SU-DHL-6 (cell line): ENCODE measurements at regions not wholly inside any gene's neighbourhood (a gene's known extent, or its start where the extent isn't known, plus 50 kb on each side); places are given as distances from the start of the nearest gene placed in this dataset.

ENCODE experiments used
- H2AFZ ChIP-seq: fragments of 200-600 bp; sonication (generic); 2 replicates; pipeline ENCODE4 v1.6.1; 2014; ENCODE audit warnings: low read depth, mild to moderate bottlenecking, moderate library complexity, mixed read lengths, antibody characterized with exemption, low read length; ENCODE audit not compliant: severe bottlenecking
- H3F3A ChIP-seq: fragments of 200-600 bp; shearing (Covaris generic); 2 replicates; pipeline ENCODE4 v1.6.0; 2016; ENCODE audit warnings: antibody characterized with exemption, mild to moderate bottlenecking; ENCODE audit not compliant: insufficient read depth
- H3K27ac ChIP-seq: fragments of 200-600 bp; sonication (generic); 2 replicates; pipeline ENCODE4 v1.5.1; 2016; ENCODE audit warnings: low read depth, mild to moderate bottlenecking, low read length, moderate library complexity, mixed read lengths
- H3K27me3 ChIP-seq: fragments of 200-600 bp; sonication (generic), shearing (Covaris generic); 2 replicates; pipeline ENCODE4 v1.6.0; 2014; ENCODE audit warnings: mild to moderate bottlenecking, low read length
- H3K36me3 ChIP-seq: fragments of 200-600 bp; sonication (generic); 2 replicates; pipeline ENCODE4 v1.6.1; 2014; ENCODE audit warnings: mild to moderate bottlenecking, low read length, mixed read lengths
- H3K4me2 ChIP-seq: fragments of 300-600, 200-600 bp; shearing (Covaris generic), sonication (generic); 2 replicates; pipeline ENCODE4 v1.6.0; 2014; ENCODE audit warnings: low read length, low read depth, mild to moderate bottlenecking; ENCODE audit not compliant: poor library complexity, severe bottlenecking
- H3K4me3 ChIP-seq: fragments of 200-600 bp; sonication (generic); 2 replicates; pipeline ENCODE4 v1.5.1; 2014; ENCODE audit warnings: antibody characterized with exemption, low read length, mild to moderate bottlenecking, mixed read lengths; ENCODE audit not compliant: insufficient read depth, poor library complexity, severe bottlenecking
- H3K79me2 ChIP-seq: fragments of 200-600 bp; sonication (generic); 2 replicates; pipeline ENCODE4 v1.6.1; 2014; ENCODE audit warnings: mild to moderate bottlenecking, low read length, moderate library complexity; ENCODE audit not compliant: insufficient read depth
- H3K9ac ChIP-seq: fragments of 200-600 bp; sonication (generic); 2 replicates; pipeline ENCODE4 v1.7.0; 2014; ENCODE audit warnings: mild to moderate bottlenecking, low read length
- H3K9me2 ChIP-seq: fragments of 200-600 bp; sonication (generic); replicated peaks from 2 replicates; pipeline ENCODE4 v1.6.1; 2014; ENCODE audit warnings: low read length; ENCODE audit not compliant: insufficient read depth
- H3K9me3 ChIP-seq: fragments of 200-600 bp; sonication (generic); 2 replicates; pipeline ENCODE4 v1.6.1; 2014; ENCODE audit warnings: low read length, mixed read lengths; ENCODE audit not compliant: insufficient read depth
- H4K20me1 ChIP-seq: fragments of 200-600 bp; sonication (generic); 2 replicates; pipeline ENCODE4 v1.6.1; 2014; ENCODE audit warnings: low read depth, mild to moderate bottlenecking, antibody characterized with exemption, low read length, moderate library complexity, mixed read lengths
- EZH2phosphoT487 ChIP-seq: fragments of 200-600 bp; sonication (generic), shearing (Covaris generic); conservative IDR thresholded peaks from 2 replicates; pipeline ENCODE4 v1.6.1; 2018; ENCODE audit warnings: mild to moderate bottlenecking, antibody characterized with exemption, low read length, moderate library complexity, mixed read lengths
- TF ChIP-seq, protein P1 (sequence below): fragments of 200-600 bp; sonication (generic); IDR thresholded peaks from one replicate; pipeline ENCODE4 v1.5.1; 2017; ENCODE audit warnings: antibody characterized with exemption, mild to moderate bottlenecking, low read length, moderate library complexity; ENCODE audit not compliant: insufficient read depth, poor library complexity, severe bottlenecking

DNA sequence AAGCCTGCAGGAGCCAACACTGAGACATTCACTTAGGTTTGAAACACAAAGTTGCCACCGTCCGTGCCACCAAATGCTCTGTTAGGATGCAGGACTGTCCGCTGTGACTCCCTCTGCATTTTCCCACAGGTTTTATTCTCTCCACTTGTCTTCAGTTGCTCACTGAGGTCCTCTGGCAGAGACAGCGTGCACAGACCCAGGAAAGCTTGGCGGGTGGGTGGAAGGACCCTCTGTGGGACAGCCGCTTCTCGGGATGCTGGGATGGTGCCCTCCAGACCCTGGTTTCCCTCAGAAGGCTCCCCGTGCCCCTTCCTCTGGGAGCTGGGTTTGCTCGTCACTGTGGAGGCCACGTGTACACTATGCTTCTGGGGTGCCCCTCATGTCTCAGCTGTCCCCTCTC is 733.6 kb downstream of the GALR1 start:
- no peak overlapping the region for H3K9ac ChIP-seq
- no peaks in the 10 kb centered on the region for H3K27me3 ChIP-seq
- no peaks in the 10 kb centered on the region for H3K9me2 ChIP-seq
- H3K79me2 ChIP-seq, result no peaks in the 10 kb centered on the region
- H3K4me2 ChIP-seq, result no peak overlapping the region
- H3F3A ChIP-seq, result no peaks in the 10 kb centered on the region
- no peaks in the 10 kb centered on the region for H3K9me3 ChIP-seq
- no peak overlapping the region for H2AFZ ChIP-seq
- H4K20me1 ChIP-seq, result no peaks in the 10 kb centered on the region
- TF ChIP-seq EZH2phosphoT487, result no peak
- TF ChIP-seq, protein P1, sequence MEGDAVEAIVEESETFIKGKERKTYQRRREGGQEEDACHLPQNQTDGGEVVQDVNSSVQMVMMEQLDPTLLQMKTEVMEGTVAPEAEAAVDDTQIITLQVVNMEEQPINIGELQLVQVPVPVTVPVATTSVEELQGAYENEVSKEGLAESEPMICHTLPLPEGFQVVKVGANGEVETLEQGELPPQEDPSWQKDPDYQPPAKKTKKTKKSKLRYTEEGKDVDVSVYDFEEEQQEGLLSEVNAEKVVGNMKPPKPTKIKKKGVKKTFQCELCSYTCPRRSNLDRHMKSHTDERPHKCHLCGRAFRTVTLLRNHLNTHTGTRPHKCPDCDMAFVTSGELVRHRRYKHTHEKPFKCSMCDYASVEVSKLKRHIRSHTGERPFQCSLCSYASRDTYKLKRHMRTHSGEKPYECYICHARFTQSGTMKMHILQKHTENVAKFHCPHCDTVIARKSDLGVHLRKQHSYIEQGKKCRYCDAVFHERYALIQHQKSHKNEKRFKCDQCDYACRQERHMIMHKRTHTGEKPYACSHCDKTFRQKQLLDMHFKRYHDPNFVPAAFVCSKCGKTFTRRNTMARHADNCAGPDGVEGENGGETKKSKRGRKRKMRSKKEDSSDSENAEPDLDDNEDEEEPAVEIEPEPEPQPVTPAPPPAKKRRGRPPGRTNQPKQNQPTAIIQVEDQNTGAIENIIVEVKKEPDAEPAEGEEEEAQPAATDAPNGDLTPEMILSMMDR, result no peak
- no peaks in the 10 kb centered on the region for H3K36me3 ChIP-seq
- H3K27ac ChIP-seq, result no peak overlapping the region
- no peak overlapping the region for H3K4me3 ChIP-seq

DNA sequence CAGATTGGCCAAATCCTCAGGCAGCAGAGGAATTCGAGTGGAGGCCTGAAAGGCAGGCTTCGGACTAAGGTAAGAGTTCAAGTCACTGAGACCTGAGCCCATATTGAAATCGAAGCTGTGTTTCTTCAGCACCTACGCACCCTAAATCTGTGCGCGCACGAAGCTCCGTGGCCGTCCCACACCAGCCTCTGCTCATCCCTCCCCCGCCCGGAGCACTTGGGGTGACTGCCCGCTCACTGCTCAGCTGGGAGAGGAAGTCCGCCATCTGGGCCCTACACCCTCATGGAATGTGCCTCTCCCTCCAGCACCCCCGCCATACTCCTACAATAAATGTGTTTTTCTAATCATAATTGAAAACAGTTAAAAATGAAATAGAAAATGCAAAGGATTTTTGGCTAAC is 734.5 kb downstream of the GALR1 start:
- no peak overlapping the region for H3K4me2 ChIP-seq
- H3K9me3 ChIP-seq, result no peaks in the 10 kb centered on the region
- H3K79me2 ChIP-seq, result no peaks in the 10 kb centered on the region
- TF ChIP-seq EZH2phosphoT487, result no peak
- no peak overlapping the region for H3K9ac ChIP-seq
- H3K36me3 ChIP-seq, result no peaks in the 10 kb centered on the region
- no peaks in the 10 kb centered on the region for H4K20me1 ChIP-seq
- no peaks in the 10 kb centered on the region for H3K27me3 ChIP-seq
- H3K27ac ChIP-seq, result no peak overlapping the region
- H3K9me2 ChIP-seq, result no peaks in the 10 kb centered on the region
- H3K4me3 ChIP-seq, result no peak overlapping the region
- H3F3A ChIP-seq, result no peaks in the 10 kb centered on the region
- H2AFZ ChIP-seq, result no peak overlapping the region

DNA sequence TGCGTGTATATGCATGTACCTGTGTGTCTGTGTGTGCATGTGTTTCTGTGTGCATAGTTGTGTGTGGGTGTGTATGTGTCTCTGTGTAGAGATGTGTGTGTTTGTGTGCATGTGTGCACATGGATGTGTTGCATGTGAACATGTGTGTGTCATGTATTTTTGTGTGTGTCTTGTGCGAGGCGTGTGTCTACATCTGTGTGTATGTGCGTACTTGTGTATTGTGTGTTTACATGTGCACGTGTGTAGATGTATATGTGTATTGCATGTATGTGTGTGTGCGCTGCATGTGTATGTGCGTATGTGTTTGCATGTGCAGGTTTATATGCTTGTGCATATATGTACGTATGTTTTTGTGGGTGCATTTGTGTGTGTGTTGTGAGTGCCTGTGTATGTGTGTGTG is 735.2 kb downstream of the GALR1 start:
- Histone ChIP-seq H4K20me1 (no peaks in the 10 kb centered on the region), H3K9me2 (no peaks in the 10 kb centered on the region), H3K27ac (no peak overlapping the region), H3K79me2 (no peaks in the 10 kb centered on the region), H2AFZ (no peak overlapping the region), H3K9me3 (no peaks in the 10 kb centered on the region), H3K4me2 (no peak overlapping the region), H3K27me3 (no peaks in the 10 kb centered on the region), H3K36me3 (no peaks in the 10 kb centered on the region), H3K4me3 (no peak overlapping the region), H3F3A (no peaks in the 10 kb centered on the region), H3K9ac (no peak overlapping the region)
- TF ChIP-seq EZH2phosphoT487, result no peak
- TF ChIP-seq, protein P1, result no peak

DNA sequence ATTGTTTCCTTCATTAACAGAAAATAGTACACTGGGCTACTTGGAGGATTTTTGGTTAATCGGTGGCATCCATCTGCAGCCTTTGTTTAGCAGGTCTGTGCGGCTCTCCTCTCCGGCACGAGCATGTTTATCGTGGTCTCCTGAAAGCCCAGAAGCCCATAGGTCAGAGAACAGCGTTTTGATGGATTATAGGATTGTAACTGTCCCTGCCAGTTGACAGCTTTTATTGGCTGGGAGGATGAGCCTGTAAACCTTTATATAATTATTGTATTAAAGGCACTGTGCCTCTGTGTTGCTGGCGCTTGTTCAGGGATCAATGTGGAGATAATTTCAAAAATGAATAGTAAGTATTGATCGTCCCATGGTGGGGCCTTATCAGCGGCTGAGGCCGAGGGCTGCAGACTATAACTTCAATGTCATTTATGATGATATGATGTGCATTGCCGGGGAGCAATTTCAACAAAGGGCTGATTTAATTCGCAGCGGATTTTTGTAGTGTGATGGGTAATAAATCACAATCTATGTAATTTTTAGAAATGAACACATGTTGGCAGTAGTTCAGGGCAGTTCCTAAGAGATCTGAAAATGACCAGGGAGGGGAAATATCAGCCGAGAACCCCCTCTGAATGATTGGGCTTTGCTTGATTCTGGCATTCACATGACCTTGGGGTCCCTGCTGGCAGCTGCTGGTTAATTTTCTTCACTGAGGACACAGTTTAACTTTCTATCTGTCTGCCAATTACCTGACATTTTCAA is 736.1 kb downstream of the GALR1 start:
- Histone ChIP-seq H3K9me3 (no peaks in the 10 kb centered on the region), H3K36me3 (no peaks in the 10 kb centered on the region), H3K27ac (no peak overlapping the region), H3K4me3 (no peak overlapping the region), H3K4me2 (no peak overlapping the region), H3K27me3 (no peaks in the 10 kb centered on the region), H2AFZ (no peak overlapping the region), H3K79me2 (no peaks in the 10 kb centered on the region), H4K20me1 (no peaks in the 10 kb centered on the region), H3F3A (no peaks in the 10 kb centered on the region), H3K9ac (no peak overlapping the region), H3K9me2 (no peaks in the 10 kb centered on the region)
- TF ChIP-seq, protein P1, result no peak
- TF ChIP-seq EZH2phosphoT487, result no peak
